B cell (primary cell): ENCODE measurements at regions not wholly inside any gene's neighbourhood (a gene's known extent, or its start where the extent isn't known, plus 50 kb on each side); places are given as distances from the start of the nearest gene placed in this dataset.

Experiments
- ATAC-seq: fragments of 200-7000 bp; cut with Tn5 transposase; one replicate; pipeline ENCODE4 v1.10.0; 2021; ENCODE audit warnings: low read depth, mild to moderate bottlenecking, moderate number of reproducible peaks, moderate library complexity
- CTCF ChIA-PET: fragments of 350-600 bp; sonication (Branson Sonifier 250); formaldehyde crosslinking; loops from one replicate; lab custom pipeline; 2021; ENCODE audit warnings: antibody characterized with exemption, inconsistent platforms; lab: Charles Lee
- POLR2A ChIA-PET: fragments of 350-600 bp; sonication (Branson Sonifier 250); formaldehyde crosslinking; loops from one replicate; lab custom pipeline; 2021; ENCODE audit warnings: antibody characterized with exemption; lab: Charles Lee
- DNase-seq: peaks from one replicate; pipeline ENCODE4 v3.0.0; 2013
- H2AFZ ChIP-seq: 2 replicates; pipeline ENCODE4 v1.6.1; 2012; ENCODE audit warnings: mild to moderate bottlenecking, low read depth, low read length; ENCODE audit not compliant: insufficient read depth, poor library complexity, severe bottlenecking
- H3K27ac ChIP-seq, 2 donors: 1 replicate in 1 of 2; 2 replicates in 1 of 2; pipeline ENCODE4 v1.5.1; 2012 to 2013; ENCODE audit warnings: low read length in 2 of 2, mild to moderate bottlenecking in 2 of 2, moderate library complexity in 1 of 2
- H3K27me3 ChIP-seq, 4 experiments: fragments of 200-600 bp in 1 of 4; sonication (generic) in 1 of 4; replicated peaks in 1 of 4; 1 replicate in 2 of 4; 2 replicates in 2 of 4; pipeline versions ENCODE4 v1.6.1 to v1.7.0; 2013 to 2016; ENCODE audit warnings: low read length in 3 of 4, mild to moderate bottlenecking in 2 of 4, mixed read lengths in 1 of 4, moderate library complexity in 1 of 4; ENCODE audit not compliant: insufficient read depth in 4 of 4, control insufficient read depth in 3 of 4; ENCODE audit errors: control extremely low read depth in 1 of 4
- H3K36me3 ChIP-seq, 2 experiments: replicated peaks in 1 of 2; 1 replicate in 1 of 2; 2 replicates in 1 of 2; pipeline versions ENCODE4 v1.6.1 to v1.7.1; 2013; ENCODE audit warnings: low read length in 1 of 2; ENCODE audit not compliant: insufficient read depth in 2 of 2, control insufficient read depth in 1 of 2; ENCODE audit errors: control extremely low read depth in 1 of 2, extremely low read depth in 1 of 2
- H3K4me1 ChIP-seq, 2 donors: fragments of 200-600 bp in 1 of 2; sonication (generic) in 1 of 2; 1 replicate in 1 of 2; 2 replicates in 1 of 2; pipeline versions ENCODE4 v1.5.1 to v1.6.1; 2013 to 2017; ENCODE audit warnings: low read length in 2 of 2; ENCODE audit not compliant: control insufficient read depth in 2 of 2, insufficient read depth in 2 of 2
- H3K4me2 ChIP-seq: replicated peaks from 2 replicates; pipeline ENCODE3; 2012; ENCODE audit warnings: mild to moderate bottlenecking, low read depth, low read length; ENCODE audit not compliant: poor library complexity, severe bottlenecking
- H3K4me3 ChIP-seq, 5 experiments: fragments of 200-600 bp in 1 of 5; sonication (generic) in 1 of 5; 1 replicate in 3 of 5; 2 replicates in 2 of 5; pipeline versions ENCODE4 v1.5.1 to v1.7.0; 2011 to 2016; ENCODE audit warnings: low read length in 4 of 5, mild to moderate bottlenecking in 4 of 5, low read depth in 2 of 5, control low read depth in 1 of 5, moderate library complexity in 1 of 5; ENCODE audit not compliant: insufficient read depth in 1 of 5; ENCODE audit errors: control extremely low read depth in 1 of 5, extremely low read depth in 1 of 5
- H3K79me2 ChIP-seq: fragments of 200-600 bp; sonication (generic); one replicate; pipeline ENCODE4 v1.6.0; 2016; ENCODE audit warnings: low read length; ENCODE audit not compliant: control insufficient read depth, insufficient read depth
- H3K9ac ChIP-seq: fragments of 200-600 bp; sonication (generic); 2 replicates; pipeline ENCODE4 v1.6.1; 2017; ENCODE audit warnings: mild to moderate bottlenecking, low read length, moderate library complexity
- H3K9me3 ChIP-seq, 3 donors: one replicate each; pipeline versions ENCODE4 v1.6.1 to v1.7.1; 2013; ENCODE audit warnings: low read length in 2 of 3; ENCODE audit not compliant: control insufficient read depth in 2 of 3, insufficient read depth in 1 of 3; ENCODE audit errors: control extremely low read depth in 1 of 3
- H4K20me1 ChIP-seq: 2 replicates; pipeline ENCODE4 v1.6.0; 2012; ENCODE audit warnings: mild to moderate bottlenecking, low read length; ENCODE audit not compliant: insufficient read depth, control insufficient read depth, poor library complexity, severe bottlenecking
- H3K27ac Mint-ChIP-seq: one replicate; pipeline ENCODE4 v1.8.0; 2021; ENCODE audit warnings: mixed read lengths
- H3K27me3 Mint-ChIP-seq: one replicate; pipeline ENCODE4 v1.8.0; 2021; ENCODE audit warnings: mixed read lengths
- H3K4me1 Mint-ChIP-seq: one replicate; pipeline ENCODE4 v1.8.0; 2021; ENCODE audit warnings: mixed read lengths
- H3K4me3 Mint-ChIP-seq: one replicate; pipeline ENCODE4 v1.8.0; 2021; ENCODE audit warnings: mixed read lengths
- H3K9me3 Mint-ChIP-seq: one replicate; pipeline ENCODE4 v1.8.0; 2022; ENCODE audit warnings: mixed read lengths; ENCODE audit not compliant: insufficient read depth
- EZH2 ChIP-seq: IDR thresholded peaks from 2 replicates; pipeline ENCODE4 v1.6.1; 2012; ENCODE audit warnings: borderline replicate concordance, low read depth, mild to moderate bottlenecking, moderate library complexity, low read length; ENCODE audit not compliant: insufficient read depth, poor library complexity, severe bottlenecking
- whole genome bisulfite sequencing: methylation state at CpG from one replicate; pipeline ENCODE4 v1.1.5; 2013; ENCODE audit warnings: missing lambda C conversion rate; ENCODE audit not compliant: insufficient coverage; 5-methylcytosine and 5-hydroxymethylcytosine counted together
- intact Hi-C: fragments of 100-400 bp; cut with micrococcal nuclease; formaldehyde crosslinking; loops from one replicate; pipeline ENCODE4 v1.10.0; 2022
- TF ChIP-seq, protein P1 (sequence below): fragments of 200-600 bp; IDR thresholded peaks from one replicate; pipeline ENCODE4 v1.8.0; 2022; ENCODE audit warnings: antibody characterized with exemption, mild to moderate bottlenecking

DNA sequence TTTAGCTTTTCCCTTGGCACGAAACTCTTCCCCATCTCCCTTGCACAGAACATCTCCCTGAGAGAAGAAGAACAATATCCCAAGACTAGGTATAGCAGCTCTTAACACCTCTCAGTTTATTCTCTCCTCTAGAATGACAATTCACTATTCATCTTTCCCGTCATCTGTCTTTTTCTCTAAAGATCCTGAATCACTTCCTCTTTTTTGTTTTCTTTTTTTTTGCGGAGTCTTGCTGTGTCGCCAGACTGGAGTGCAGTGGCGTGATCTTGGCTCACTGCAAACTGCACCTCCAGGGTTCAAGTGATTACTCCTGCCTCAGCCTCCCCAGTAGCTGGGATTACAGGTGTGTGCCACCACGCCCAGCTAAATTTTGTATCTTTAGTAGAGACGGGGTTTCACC, 574.4 kb upstream of the MAP3K7 start:
- ChIA-PET POLR2A (no interaction called here), CTCF (no interaction called here)
- no peak overlapping the region for H3K9ac ChIP-seq
- no peak overlapping the region for H3K4me2 ChIP-seq
- H4K20me1 ChIP-seq, result no peaks in the 10 kb centered on the region
- no peak overlapping the region for H3K27ac ChIP-seq
- no peak overlapping the region for H3K4me3 ChIP-seq
- 50% methylated on average over 5 of the region's 7 CpGs for WGBS
- Mint-ChIP-seq H3K27me3 (no peaks in the 10 kb centered on the region), H3K4me1 (no peaks in the 10 kb centered on the region), H3K27ac (no peak overlapping the region), H3K4me3 (no peak overlapping the region), H3K9me3 (no peaks in the 10 kb centered on the region)
- H3K36me3 ChIP-seq, result no peaks in the 10 kb centered on the region
- DNase-seq (no peak), ATAC-seq (no peak)
- TF ChIP-seq, protein P1, sequence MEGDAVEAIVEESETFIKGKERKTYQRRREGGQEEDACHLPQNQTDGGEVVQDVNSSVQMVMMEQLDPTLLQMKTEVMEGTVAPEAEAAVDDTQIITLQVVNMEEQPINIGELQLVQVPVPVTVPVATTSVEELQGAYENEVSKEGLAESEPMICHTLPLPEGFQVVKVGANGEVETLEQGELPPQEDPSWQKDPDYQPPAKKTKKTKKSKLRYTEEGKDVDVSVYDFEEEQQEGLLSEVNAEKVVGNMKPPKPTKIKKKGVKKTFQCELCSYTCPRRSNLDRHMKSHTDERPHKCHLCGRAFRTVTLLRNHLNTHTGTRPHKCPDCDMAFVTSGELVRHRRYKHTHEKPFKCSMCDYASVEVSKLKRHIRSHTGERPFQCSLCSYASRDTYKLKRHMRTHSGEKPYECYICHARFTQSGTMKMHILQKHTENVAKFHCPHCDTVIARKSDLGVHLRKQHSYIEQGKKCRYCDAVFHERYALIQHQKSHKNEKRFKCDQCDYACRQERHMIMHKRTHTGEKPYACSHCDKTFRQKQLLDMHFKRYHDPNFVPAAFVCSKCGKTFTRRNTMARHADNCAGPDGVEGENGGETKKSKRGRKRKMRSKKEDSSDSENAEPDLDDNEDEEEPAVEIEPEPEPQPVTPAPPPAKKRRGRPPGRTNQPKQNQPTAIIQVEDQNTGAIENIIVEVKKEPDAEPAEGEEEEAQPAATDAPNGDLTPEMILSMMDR, result no peak
- no peak for TF ChIP-seq EZH2
- no peaks in the 10 kb centered on the region for H3K79me2 ChIP-seq
- intact Hi-C loops, result no loop called here
- H3K9me3 ChIP-seq, result no peaks in the 10 kb centered on the region
- no peaks in the 10 kb centered on the region for H3K27me3 ChIP-seq
- H3K4me1 ChIP-seq, result no peaks in the 10 kb centered on the region
- H2AFZ ChIP-seq, result no peak overlapping the region

DNA sequence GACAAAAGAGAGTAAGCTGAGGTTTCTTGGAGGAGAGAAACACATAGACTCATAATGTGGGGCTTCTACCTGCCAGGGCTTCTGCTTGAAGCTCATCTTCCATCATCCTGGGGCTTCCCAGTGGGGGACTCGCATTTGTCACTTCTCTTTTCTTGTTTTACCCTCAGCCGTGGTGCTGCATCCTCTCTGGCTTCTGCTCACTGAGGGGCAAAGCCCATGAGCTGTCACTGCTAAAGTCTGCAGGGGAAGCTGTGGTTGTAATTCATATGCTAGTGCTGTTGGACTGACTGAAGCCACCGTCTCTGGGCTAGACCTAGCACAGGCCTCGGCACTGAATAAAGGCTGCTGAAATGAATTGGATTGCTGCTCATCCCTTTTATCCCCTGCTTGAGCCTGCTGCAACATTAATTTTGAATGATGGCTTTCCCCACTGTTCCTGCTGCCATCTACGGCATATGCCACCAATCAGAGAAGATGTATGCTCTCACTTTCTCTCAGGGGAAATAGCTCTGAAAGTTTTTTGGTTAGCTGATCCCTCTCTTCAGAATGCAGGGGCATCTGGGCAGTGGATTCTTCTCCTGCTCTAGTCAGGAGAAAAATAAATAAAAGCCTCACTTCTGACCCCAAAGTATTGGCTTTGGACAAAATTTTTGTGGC, 568.4 kb upstream of the MAP3K7 start:
- H3K27me3 ChIP-seq, result no peaks in the 10 kb centered on the region
- intact Hi-C loops, result no loop called here
- H3K27ac ChIP-seq, result no peak overlapping the region
- no peak overlapping the region for H2AFZ ChIP-seq
- peaks cover 4% of the 10 kb centered on the region for H3K4me1 Mint-ChIP-seq
- no peaks in the 10 kb centered on the region for H3K36me3 ChIP-seq
- no peaks in the 10 kb centered on the region for H3K27me3 Mint-ChIP-seq
- H3K79me2 ChIP-seq, result no peaks in the 10 kb centered on the region
- DNase-seq (peak; percentile 14), ATAC-seq (no peak)
- H3K27ac Mint-ChIP-seq, result no peak overlapping the region
- no peak overlapping the region for H3K4me2 ChIP-seq
- H4K20me1 ChIP-seq, result no peaks in the 10 kb centered on the region
- H3K4me3 Mint-ChIP-seq, result no peak overlapping the region
- H3K4me1 ChIP-seq, result no peaks in the 10 kb centered on the region
- H3K4me3 ChIP-seq, result no peak overlapping the region
- no peaks in the 10 kb centered on the region for H3K9me3 Mint-ChIP-seq
- H3K9me3 ChIP-seq, result no peaks in the 10 kb centered on the region
- TF ChIP-seq, protein P1, result no peak
- TF ChIP-seq EZH2, result no peak
- CTCF ChIA-PET, result no interaction called here
- no peak overlapping the region for H3K9ac ChIP-seq
- POLR2A ChIA-PET, result no interaction called here
- 6% methylated on average over 3 of the region's 5 CpGs for WGBS
